SK-MEL-5 (cell line): ENCODE measurements at regions not wholly inside any gene's neighbourhood (a gene's known extent, or its start where the extent isn't known, plus 50 kb on each side); places are given as distances from the start of the nearest gene placed in this dataset.
"Not testable (repeated sequence)": the region's sequence is repeated elsewhere in the genome, so short reads cannot be mapped to it uniquely, and the experiment has no call there.

Experiments
- DNase-seq: peaks from one replicate; pipeline ENCODE4 v3.0.0-alpha.2; 2016; ENCODE audit warnings: low read depth, low spot score
- in situ Hi-C: cut with HindIII; loops from 2 replicates; pipeline ENCODE4 v1.10.0; 2016; ENCODE audit warnings: low sequenced_read_pairs, high pct_unique_total_duplicates, low pct_unique_long_range_greater_than_20kb

GRCh38 chr10:120213283-120213682 is 243.7 kb upstream of the PLPP4 start:
- in situ Hi-C loops, result not testable (repeated sequence)

GRCh38 chr10:120217736-120218135 is 239.3 kb upstream of the PLPP4 start:
- in situ Hi-C loops, result no loop called here
- DNase-seq, result no peak

More at GRCh38 chr10:120213283-120213682, 243.7 kb upstream of the PLPP4 start:
- not testable (repeated sequence) for DNase-seq

GRCh38 chr10:120221873-120222485 is 235.0 kb upstream of the PLPP4 start:
- in situ Hi-C loops, result no loop called here
- DNase-seq, result peak; percentile 80

DNA sequence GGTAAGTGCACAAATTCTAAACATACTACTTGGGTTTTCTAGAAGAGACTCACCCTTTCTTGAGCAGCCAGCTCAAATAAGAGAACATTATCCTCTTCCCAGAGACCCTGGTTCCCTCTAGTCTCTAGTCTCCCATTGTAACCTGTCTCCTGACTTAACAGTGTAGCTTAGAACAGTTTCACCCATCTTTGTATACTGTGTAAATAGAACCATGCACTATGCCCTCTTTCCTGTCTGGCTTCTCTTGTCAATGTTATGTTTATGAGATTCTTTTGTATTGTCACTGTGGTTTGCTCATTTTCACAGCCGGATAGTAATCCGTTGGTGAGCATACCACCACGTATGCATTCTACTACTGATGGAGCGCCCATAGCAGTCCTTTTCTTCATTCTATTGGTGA is 227.4 kb upstream of the PLPP4 start:
- in situ Hi-C loops, result no loop called here
- DNase-seq, result no peak

GRCh38 chr10:120239695-120240094 is 217.3 kb upstream of the PLPP4 start:
- DNase-seq, in situ Hi-C loops: not testable (repeated sequence)

- in situ Hi-C loops, result no loop called here
- no peak for DNase-seq
Measured at GRCh38 chr10:120251821-120252442, 205.1 kb upstream of the PLPP4 start.

DNA sequence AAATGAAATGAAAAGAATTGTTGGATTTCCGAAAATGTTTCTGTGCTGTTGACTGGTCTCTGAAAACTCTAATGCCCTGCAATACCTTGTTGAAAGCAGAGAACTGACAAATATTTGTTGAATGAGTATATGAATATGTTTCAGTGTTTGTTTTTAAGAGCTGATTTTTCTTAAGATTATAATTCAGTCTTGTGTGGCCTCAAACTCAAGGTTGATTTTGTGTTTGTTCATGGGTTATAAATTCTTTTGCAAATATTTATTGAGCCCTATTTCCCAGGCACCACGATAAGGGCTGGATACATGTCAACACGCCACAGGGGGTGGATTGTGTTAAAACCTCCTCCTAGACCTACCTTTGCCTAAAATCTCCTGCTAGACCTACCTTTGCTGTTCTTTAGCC is 203.9 kb upstream of the PLPP4 start:
- in situ Hi-C loops, result no loop called here
- DNase-seq, result no peak

- in situ Hi-C loops, result no loop called here
- no peak for DNase-seq
Measured at GRCh38 chr10:120260456-120260855, 196.6 kb upstream of the PLPP4 start.

DNA sequence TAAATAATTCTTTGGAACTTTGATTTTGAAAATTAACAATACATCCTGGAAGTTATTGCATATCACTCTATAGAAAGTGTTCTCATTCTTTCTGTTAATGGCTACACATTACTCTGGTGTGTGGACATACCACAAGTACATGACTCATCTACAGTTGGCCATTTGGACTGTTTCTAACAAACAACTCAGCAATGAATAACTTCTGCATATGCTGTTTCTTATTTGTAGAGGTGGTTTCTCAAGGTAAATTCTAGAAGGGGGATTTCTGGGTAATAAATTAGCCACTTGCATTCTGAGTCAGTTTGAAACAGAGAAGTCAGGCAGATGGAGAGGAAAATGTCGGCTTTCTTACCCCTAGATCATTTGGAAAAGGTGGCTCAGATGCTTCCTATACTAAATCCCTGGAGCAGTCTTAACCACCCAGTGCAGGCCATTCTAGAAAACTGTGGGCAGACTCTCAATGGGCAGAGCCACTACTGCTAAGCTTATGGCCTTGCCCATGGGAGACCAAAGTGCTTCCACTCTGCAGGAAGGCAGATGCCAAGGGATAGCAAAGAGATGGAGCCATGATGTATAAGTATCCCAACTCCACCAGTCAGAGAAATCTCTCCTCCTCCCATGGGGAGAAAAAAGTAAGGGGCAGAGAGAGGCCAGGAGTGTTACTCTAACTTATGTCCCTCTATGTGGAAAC is 194.0 kb upstream of the PLPP4 start:
- in situ Hi-C loops, result no loop called here
- DNase-seq, result no peak

- DNase-seq, result no peak
Measured at GRCh38 chr10:120266022-120266421, 191.0 kb upstream of the PLPP4 start.

GRCh38 chr10:120270906-120271305 is 186.1 kb upstream of the PLPP4 start:
- no peak for DNase-seq
- in situ Hi-C loops, result no loop called here

More at GRCh38 chr10:120266022-120266421, 191.0 kb upstream of the PLPP4 start:
- in situ Hi-C loops, result no loop called here

DNA sequence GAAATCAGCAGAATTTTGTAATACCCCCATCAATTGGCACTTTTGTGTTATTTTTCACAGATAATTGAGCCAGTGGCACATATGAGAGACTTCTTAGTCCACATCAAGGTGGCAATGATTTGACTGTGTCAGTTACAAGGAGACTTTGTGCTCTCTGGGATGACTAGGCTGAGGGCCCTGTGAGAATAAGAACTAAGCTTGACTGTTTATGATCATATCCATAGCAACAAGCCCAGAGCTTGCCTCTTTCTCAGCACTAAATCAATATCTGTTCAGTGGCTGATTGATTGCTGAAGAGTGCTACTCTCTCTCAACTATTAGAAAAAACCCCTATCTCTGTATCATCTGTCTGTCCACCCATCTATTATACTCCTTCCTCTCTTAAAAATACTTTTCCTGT is 185.3 kb upstream of the PLPP4 start:
- DNase-seq, result no peak
- in situ Hi-C loops, result no loop called here

DNA sequence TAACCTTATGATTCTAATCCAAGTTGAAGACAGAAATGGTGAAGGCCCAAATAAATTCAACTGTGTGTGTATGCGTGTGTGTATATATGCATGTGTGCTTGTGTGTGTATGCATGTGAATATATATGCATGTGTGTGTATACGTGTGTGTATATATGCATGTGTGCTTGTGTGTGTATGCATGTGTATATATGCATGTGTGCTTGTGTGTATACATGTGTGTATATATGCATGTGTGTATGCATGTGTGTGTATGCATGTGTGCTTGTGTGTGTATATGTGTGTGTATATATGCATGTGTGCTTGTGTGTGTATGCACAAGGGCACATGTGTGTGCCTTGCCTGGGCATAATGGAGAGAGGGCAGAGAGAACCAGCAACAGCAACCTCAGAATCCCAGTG is 184.7 kb upstream of the PLPP4 start:
- in situ Hi-C loops, result no loop called here
- no peak for DNase-seq

DNA sequence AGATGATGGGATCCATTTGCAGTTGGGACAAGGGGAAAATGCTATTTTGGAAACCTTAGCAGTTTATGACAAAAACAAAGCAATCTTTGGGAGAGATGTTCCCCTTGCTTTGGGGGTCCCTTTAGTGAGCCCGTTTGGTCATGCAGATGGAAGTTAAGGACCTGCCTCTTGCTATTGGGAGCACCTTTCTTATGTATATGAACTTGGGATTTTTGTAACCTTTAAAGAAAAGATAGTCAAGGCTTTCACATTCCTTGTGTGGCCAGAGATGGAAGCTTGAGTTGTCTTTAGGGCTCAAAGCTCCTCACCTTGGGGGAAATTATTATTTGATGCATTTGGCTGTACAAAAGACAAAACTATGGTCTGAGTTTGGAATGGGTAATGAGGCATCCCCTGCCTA is 179.0 kb upstream of the PLPP4 start:
- DNase-seq, result no peak
- in situ Hi-C loops, result no loop called here

DNA sequence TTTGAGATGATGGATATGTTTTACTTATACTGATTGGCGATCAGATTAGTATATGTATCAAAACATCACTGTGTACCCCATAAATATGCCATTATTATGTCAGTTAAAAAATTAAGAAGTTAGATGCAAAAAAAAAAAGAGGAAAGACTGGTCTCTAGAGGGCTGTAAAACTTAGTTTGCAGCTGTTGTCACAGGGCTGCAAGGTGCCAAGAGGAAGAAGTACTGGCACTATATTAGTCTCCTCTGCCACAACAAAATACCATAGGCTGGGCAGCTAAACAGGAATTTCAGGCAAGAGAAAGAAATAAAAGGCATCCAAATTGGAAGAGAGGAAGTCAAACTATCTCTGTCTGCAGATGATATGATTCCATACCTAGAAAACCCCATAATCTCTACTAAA is 177.8 kb upstream of the PLPP4 start:
- DNase-seq, result no peak
- in situ Hi-C loops, result no loop called here

DNA sequence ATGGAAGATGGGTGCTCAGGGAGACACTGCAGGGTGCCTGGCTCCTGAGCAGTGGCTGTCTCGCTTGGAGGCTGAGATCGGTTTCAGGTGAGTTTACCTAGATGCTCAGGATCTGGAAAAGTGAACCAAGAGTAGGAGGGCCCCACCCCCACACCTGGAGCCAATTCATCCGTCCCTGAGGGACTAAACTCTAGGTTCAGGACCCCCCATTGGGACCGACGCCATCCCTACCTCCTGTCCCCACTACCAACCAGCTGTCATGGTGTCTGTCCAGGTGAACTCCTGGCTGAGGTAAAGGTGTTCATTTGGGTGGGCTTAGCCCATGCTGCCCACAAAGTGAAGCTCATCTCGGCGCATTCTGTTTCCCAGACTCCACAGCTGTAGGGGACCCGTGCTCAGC is 174.6 kb upstream of the PLPP4 start:
- in situ Hi-C loops, result no loop called here
- no peak for DNase-seq

GRCh38 chr10:120282846-120283492 is 174.1 kb upstream of the PLPP4 start:
- no peak for DNase-seq
- in situ Hi-C loops, result no loop called here

DNA sequence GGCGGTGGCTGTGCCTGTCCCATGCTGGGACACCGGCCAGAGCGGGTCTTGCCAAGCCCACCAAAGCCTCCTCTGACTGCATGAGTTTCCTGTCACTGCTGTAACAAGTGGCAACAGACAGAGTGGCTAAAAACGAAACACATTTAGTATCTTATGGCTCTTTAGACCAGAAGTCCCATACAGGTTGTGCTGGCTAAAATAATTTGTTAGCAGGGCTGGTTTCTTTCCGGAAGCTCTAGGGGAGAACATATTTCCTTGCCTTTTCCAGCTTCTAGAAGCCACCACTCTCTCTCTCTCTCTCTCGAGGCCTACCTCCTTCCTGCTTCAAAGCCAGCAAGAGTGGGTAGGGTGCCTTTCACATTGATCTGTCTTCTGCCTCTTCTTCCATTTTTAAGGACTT is 171.6 kb upstream of the PLPP4 start:
- no peak for DNase-seq
- in situ Hi-C loops, result no loop called here

DNA sequence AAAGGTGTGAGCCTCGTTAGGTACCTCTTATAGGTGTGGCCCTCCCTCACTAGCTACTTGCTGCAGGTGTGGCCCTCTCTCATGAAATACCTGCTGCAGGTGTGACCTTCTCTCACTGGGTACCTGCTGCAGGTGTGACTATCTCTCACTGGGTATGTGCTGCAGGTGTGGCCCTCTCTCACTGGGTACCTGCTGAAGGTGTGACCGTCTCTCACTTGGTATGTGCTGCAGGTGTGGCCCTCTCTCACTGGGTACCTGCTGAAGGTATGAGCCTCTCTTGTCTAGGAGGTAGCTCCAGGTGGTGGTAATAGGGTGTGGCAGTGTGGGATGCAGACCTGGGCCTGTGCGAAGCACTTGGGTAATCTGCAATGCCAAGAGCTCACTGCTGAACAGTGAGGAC is 170.7 kb upstream of the PLPP4 start:
- no peak for DNase-seq
- in situ Hi-C loops, result no loop called here
